ENCODE measurements at regions not wholly inside any gene's neighbourhood (a gene's known extent, or its start where the extent isn't known, plus 50 kb on each side); places are given as distances from the start of the nearest gene placed in this dataset.

DNA sequence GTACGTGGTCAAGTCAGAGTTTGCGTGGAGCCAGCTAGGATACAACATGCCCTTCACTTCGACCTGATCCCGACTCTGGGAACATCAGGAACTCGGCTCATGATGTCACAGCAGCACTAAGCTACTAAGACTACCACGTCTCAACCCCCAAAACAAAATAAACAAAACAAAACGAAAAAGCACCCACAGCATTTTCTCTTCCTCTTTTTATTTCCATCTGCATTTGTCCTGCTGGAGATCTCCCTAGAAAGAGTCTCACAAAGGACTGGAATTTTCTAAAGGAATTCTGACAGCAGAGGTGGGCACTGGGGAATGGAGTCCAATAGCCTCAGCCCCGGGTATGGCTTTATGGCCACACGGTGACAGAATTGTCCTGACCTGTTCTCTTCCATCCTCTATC is 196.6 kb downstream of the SALL1 start:
- H3K9me3 Mint-ChIP-seq (ENCODE audit: unreplicated experiment), result peaks cover 4% of the 10 kb centered on the region
- no peak for DNase-seq (ENCODE audit: extremely low spot score, unreplicated experiment)
- no peaks in the 10 kb centered on the region for H3K27me3 Mint-ChIP-seq (ENCODE audit: unreplicated experiment)
- H3K36me3 Mint-ChIP-seq (ENCODE audit: unreplicated experiment), result no peaks in the 10 kb centered on the region
- no peak overlapping the region for H3K27ac Mint-ChIP-seq (ENCODE audit: unreplicated experiment)
- no peak overlapping the region for H3K4me3 Mint-ChIP-seq (ENCODE audit: unreplicated experiment)
- TF ChIP-seq, protein P1, sequence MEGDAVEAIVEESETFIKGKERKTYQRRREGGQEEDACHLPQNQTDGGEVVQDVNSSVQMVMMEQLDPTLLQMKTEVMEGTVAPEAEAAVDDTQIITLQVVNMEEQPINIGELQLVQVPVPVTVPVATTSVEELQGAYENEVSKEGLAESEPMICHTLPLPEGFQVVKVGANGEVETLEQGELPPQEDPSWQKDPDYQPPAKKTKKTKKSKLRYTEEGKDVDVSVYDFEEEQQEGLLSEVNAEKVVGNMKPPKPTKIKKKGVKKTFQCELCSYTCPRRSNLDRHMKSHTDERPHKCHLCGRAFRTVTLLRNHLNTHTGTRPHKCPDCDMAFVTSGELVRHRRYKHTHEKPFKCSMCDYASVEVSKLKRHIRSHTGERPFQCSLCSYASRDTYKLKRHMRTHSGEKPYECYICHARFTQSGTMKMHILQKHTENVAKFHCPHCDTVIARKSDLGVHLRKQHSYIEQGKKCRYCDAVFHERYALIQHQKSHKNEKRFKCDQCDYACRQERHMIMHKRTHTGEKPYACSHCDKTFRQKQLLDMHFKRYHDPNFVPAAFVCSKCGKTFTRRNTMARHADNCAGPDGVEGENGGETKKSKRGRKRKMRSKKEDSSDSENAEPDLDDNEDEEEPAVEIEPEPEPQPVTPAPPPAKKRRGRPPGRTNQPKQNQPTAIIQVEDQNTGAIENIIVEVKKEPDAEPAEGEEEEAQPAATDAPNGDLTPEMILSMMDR (IDR thresholded peaks at IDR 0.05), result no peak
- H3K4me1 Mint-ChIP-seq (ENCODE audit: unreplicated experiment), result no peaks in the 10 kb centered on the region

DNA sequence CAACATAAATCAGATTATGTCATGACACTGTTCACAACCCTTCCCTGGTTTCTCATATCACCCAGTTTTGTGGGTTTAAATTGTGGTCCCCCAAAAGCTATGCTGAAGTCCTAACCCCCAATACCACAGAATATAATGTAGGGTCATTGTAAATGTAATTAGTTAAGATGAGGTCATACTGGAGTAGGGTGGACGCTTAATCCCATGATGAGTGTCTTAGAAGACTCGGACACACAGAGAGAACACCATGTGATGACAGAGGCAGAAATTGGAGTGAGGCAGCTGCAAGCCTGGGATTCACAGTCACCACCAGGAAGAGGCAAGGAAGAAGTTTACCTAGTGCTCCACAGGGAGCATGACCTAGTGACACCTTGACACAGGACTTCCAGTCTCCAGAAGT is 197.8 kb downstream of the SALL1 start:
- no peak for DNase-seq (ENCODE audit: extremely low spot score, unreplicated experiment)
- Mint-ChIP-seq H3K9me3 (ENCODE audit: unreplicated experiment) (peaks cover 13% of the 10 kb centered on the region), H3K27ac (ENCODE audit: unreplicated experiment) (no peak overlapping the region), H3K4me1 (ENCODE audit: unreplicated experiment) (no peaks in the 10 kb centered on the region), H3K36me3 (ENCODE audit: unreplicated experiment) (no peaks in the 10 kb centered on the region), H3K4me3 (ENCODE audit: unreplicated experiment) (no peak overlapping the region), H3K27me3 (ENCODE audit: unreplicated experiment) (no peaks in the 10 kb centered on the region)
- TF ChIP-seq, protein P1 (IDR thresholded peaks at IDR 0.05), result no peak

DNA sequence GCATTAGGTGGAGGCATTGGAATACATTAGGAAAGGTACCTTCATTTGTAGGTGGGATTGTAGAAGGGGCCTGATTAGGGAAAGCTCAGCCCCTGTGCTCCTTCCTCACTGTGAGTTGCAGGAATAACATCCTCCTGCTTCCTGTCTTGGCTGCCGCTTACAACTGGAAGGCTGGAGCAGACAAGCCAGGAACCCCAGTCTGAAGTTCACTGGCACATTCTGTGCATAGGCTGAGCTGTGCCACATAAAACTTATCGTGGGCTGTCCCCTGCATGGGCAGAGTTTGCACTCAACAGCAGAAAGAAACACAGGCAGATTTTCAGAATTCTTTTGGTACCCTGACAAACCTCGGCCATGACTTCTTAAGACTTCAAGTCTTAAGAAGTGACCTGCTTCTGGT is 200.1 kb downstream of the SALL1 start:
- Mint-ChIP-seq H3K9me3 (ENCODE audit: unreplicated experiment) (peaks cover 17% of the 10 kb centered on the region), H3K27ac (ENCODE audit: unreplicated experiment) (no peak overlapping the region), H3K36me3 (ENCODE audit: unreplicated experiment) (no peaks in the 10 kb centered on the region), H3K4me1 (ENCODE audit: unreplicated experiment) (no peaks in the 10 kb centered on the region), H3K4me3 (ENCODE audit: unreplicated experiment) (no peak overlapping the region), H3K27me3 (ENCODE audit: unreplicated experiment) (no peaks in the 10 kb centered on the region)
- TF ChIP-seq, protein P1 (IDR thresholded peaks at IDR 0.05), result no peak
- DNase-seq (ENCODE audit: extremely low spot score, unreplicated experiment), result no peak

DNA sequence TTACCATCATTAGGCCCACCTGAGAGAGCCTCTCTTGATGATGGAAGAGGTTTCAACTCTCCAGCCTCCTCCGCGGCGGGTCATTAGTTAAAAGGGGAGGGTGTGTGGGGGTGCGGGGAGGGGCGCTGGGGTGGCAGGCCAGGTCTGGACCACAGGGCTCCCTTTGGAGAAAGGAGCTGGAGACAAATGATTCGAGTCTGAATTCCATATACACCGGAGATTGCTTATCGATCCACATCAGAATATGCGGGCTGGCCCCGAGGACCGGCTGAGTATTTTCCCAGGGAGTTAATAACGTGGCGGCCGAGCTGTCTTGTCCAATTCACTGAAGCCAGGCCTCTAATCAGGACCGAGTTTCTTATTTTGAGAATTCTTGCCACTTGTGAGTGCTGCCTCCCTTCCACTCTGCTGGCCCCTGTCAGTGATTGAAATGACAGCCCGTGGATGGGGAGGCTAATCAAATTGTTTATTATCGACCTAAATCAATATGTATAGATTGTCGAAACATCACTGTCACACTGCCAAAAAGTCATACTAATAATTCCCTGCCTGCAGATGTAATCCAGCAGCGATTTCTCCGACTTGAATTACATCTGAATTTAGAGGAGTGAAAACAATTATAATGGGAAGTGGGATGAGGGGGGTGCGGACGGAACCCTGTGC is 202.7 kb downstream of the SALL1 start:
- DNase-seq (ENCODE audit: extremely low spot score, unreplicated experiment), result no peak
- Mint-ChIP-seq H3K9me3 (ENCODE audit: unreplicated experiment) (peaks cover 13% of the 10 kb centered on the region), H3K4me1 (ENCODE audit: unreplicated experiment) (no peaks in the 10 kb centered on the region), H3K36me3 (ENCODE audit: unreplicated experiment) (no peaks in the 10 kb centered on the region), H3K4me3 (ENCODE audit: unreplicated experiment) (no peak overlapping the region), H3K27me3 (ENCODE audit: unreplicated experiment) (no peaks in the 10 kb centered on the region), H3K27ac (ENCODE audit: unreplicated experiment) (no peak overlapping the region)
- TF ChIP-seq, protein P1 (IDR thresholded peaks at IDR 0.05), result no peak

DNA sequence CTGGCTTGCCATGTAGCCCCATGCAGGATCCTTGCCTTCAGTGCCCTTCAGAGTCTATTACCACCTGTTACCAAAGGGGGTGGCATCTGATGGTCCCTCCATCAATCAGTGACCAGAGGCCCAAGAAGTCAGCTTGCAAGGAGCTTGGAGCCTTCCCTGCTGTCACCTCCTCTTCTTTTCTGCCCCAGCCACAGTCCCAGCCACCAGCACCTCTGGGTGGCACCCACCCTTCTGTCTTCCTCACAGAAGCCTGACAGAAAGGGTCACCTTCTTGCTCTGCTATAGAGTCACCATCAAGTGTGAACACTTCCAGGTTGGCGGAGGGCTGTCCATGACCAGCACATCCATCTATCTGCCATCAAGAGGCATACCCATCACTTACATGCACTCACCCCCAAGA is 203.2 kb downstream of the SALL1 start:
- DNase-seq (ENCODE audit: extremely low spot score, unreplicated experiment), result no peak
- Mint-ChIP-seq H3K4me1 (ENCODE audit: unreplicated experiment) (no peaks in the 10 kb centered on the region), H3K27ac (ENCODE audit: unreplicated experiment) (no peak overlapping the region), H3K36me3 (ENCODE audit: unreplicated experiment) (no peaks in the 10 kb centered on the region), H3K4me3 (ENCODE audit: unreplicated experiment) (no peak overlapping the region), H3K9me3 (ENCODE audit: unreplicated experiment) (peaks cover 13% of the 10 kb centered on the region), H3K27me3 (ENCODE audit: unreplicated experiment) (no peaks in the 10 kb centered on the region)
- TF ChIP-seq, protein P1 (IDR thresholded peaks at IDR 0.05), result no peak
